GM21717 (cell line): ENCODE measurements at regions not wholly inside any gene's neighbourhood (a gene's known extent, or its start where the extent isn't known, plus 50 kb on each side); places are given as distances from the start of the nearest gene placed in this dataset.
"Not testable (repeated sequence)": the region's sequence is repeated elsewhere in the genome, so short reads cannot be mapped to it uniquely, and the experiment has no call there.

Source experiments
- ATAC-seq: cut with Tn5 transposase; IDR thresholded peaks from one replicate; pipeline ENCODE4 v1.9.1; 2021; ENCODE audit warnings: mild to moderate bottlenecking, moderate library complexity; ENCODE audit not compliant: unreplicated experiment

DNA sequence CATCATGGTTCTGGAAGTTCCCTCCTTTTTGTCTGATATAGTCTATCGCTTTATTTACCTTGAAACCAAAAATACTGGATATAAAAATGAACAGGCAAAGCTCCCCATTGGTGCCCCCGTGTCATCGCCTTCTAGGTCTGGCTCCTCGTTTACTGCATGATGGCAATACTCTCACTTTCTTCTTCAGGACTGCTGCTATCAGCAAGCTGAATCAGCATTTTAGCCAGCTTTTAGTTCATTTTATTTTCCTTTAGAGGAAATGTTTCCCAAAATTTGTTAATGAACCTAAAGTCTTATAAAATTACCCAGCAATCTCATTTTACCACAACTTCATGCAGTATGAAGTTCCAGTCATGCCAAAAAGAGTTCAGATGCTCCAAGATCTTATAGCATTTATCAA, 80.5 kb downstream of the ZIC3 start:
- no peak for ATAC-seq

DNA sequence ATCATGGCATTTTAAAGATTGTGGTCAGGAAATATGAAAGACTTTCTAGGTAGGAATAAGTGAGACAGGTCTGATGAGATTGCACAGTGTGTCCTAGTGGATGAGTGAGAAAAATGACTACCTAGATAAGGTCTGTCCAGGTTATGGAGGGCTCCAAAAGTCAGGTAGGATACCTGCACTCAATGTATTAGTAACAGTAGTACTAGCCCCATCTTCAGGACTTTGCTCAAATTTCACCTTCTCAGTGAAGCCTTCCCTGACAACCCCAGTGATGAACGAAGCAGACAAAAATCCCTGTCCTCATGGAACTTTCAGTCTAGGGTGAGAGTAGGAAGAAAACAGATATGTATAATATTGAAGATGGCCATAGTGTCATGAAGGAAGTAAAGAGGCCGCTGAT, 85.7 kb downstream of the ZIC3 start:
- no peak for ATAC-seq

DNA sequence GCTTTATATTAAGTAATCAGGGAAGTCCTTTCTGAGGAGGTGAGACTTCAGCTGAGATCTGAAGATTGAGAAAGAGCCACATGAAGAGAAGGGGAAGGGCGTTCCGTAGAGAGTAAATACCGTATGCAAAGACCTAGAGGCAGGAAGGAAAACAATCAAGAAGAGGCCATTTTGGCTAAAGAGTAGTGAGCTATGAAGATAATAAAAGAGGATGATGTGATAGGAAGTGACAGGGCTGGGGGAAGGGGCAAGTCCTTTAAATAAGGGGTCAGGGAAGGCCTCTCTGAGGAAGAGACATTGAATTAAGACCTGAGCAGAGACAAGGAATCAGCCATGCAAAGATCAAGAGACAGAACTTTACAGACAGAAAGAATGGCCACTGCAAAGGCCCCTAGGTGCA, 86.2 kb downstream of the ZIC3 start:
- ATAC-seq = no peak

DNA sequence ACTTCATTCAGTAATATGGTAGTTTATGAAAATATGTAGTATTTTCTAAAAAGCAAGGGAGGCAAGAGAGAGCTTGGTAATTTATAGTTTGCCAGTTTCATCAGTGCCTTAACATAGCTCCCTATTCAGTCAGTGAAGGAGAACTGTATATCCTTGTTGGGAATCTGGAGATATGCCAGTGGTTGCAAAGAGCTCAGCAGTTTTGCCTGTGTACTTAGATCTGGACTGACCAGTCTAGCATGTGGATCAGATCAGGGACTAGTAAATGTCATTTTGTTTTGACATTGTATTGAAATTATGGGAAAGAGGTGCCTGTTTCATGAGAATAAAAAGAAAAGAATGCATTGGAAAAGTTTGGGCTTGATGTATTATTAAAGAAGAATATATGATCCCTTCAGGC, 88.6 kb downstream of the ZIC3 start:
- no peak for ATAC-seq

GRCh38 chrX:137667776-137668175, 101.8 kb downstream of the ZIC3 start:
- no peak for ATAC-seq

DNA sequence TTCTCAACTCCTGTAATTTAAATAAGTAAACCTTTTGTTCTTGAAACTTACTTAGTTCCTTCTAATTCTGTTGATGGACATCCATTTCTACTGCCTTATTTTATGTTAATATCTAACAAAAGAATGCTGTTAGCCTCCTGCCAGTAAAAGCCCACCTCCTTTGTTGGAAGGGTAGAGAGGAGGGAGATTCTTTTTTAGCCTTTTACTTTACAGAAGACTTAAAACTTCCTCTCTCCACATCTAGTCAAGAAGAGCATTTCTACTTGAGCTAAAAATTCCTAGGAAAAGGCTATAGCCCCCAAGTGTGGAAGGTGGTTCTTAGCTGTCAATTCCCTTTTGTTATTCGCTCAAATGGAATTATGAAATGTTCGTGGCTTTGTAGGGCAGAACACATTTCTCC, 118.7 kb downstream of the ZIC3 start:
- no peak for ATAC-seq

- ATAC-seq = no peak
Observed at GRCh38 chrX:137695417-137695816, 129.5 kb downstream of the ZIC3 start.

DNA sequence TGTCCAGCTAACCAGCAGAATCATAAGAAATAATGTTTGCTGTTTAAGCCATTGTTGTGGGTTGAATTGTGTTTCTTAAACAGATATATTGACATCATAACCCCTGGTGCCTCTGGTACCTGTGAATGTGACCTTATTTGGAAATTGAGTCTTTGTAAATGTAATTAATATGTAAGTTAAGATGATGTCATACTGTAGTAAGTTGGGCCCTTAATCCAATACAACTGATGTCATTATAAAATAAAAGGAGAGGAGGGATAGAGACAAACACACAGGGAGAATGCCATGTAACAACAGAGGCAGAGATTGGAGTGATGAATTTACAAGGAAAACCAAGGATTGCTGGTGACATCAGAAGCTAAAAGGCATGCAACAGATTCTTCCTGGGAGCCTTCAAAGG, 141.4 kb downstream of the ZIC3 start:
- ATAC-seq = no peak

- ATAC-seq = no peak
Observed at GRCh38 chrX:137742846-137743245, 176.9 kb downstream of the ZIC3 start.

GRCh38 chrX:137743414-137743813, 177.5 kb downstream of the ZIC3 start:
- ATAC-seq = no peak

DNA sequence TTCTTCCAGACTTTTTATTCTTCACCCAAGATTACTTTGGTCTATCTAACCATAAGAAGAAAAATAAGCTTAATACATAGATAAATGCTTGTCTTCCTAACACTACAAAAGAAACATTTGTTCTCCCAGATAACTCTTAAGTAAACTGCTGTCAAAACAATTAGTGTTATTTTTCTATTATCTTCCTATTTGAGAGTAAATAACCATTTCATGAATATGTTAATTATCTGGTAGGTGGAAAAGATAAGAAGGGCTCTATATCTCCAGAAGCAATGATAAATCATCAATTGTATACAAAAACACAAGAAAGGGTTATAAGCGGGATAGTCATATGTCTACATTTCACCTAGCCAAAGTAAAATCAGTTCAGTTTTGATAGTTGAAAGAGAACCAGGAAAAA, 180.4 kb downstream of the ZIC3 start:
- no peak for ATAC-seq

- no peak for ATAC-seq
Observed at GRCh38 chrX:137747244-137748043, 181.5 kb downstream of the ZIC3 start.

GRCh38 chrX:137748827-137749226, 182.9 kb downstream of the ZIC3 start:
- no peak for ATAC-seq

GRCh38 chrX:137749246-137749645, 183.3 kb downstream of the ZIC3 start:
- ATAC-seq = no peak

- ATAC-seq = no peak
Observed at GRCh38 chrX:137771537-137771936, 205.6 kb downstream of the ZIC3 start.

DNA sequence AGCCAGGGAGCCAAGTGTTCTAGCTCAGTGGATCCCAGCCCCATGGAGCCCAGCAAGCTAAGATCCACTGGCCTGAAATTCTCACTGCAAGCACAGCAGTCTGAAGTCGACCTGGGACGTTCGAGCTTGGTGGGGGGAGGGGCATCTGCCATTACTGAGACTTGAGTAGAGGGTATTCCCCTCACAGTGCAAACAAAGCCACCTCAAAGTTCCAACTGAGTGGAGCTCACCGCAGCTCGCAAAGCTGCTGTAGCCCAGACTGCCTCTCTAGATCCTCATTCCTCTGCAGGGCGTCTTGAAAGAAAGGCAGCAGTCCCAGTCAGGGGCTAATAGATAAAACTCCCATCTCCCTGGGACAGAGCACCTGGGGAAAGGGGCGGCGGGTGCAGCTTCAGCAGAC, 226.3 kb downstream of the ZIC3 start:
- no peak for ATAC-seq

DNA sequence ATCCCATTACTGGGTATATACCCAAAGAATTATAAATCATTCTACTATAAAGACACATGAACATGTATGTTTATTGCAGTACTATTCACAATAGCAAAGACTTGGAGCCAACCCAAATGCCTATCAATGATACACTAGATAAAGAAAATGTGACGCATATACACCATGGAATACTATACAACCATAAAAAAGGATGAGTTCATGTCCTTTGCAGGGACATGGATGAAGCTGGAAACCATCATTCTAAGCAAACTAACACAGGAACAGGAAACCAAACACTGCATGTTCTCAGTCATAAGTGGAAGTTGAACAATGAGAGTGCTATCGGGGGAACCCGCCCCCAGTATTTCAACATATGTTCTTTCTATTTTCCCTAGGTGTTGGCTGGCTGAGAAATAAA, 232.0 kb downstream of the ZIC3 start:
- not testable (repeated sequence) for ATAC-seq

GRCh38 chrX:137823257-137823656, 257.3 kb downstream of the ZIC3 start:
- ATAC-seq = no peak

GRCh38 chrX:137847376-137847775, 281.4 kb downstream of the ZIC3 start:
- ATAC-seq = no peak

GRCh38 chrX:137848266-137848905, 282.5 kb downstream of the ZIC3 start:
- ATAC-seq = no peak

DNA sequence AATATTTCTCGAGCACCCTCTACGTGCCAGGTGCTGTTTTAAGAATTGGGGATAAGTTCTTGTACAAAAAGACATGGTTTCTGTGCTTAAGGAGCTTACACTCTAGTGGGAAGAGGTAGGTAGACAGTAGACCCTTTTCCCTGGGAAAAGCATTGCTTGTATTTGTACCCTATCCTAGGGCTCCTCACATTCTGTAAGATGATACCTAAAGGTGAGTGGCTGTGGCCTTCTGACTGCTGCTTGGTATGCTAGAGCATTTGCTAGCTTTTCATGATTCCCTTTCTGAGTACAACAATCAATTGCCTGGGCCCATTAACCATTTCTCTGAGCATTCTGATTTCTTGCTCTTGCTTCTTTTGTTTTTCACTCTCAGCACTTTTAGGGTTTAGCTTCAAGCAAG, 286.6 kb downstream of the ZIC3 start:
- ATAC-seq = no peak

DNA sequence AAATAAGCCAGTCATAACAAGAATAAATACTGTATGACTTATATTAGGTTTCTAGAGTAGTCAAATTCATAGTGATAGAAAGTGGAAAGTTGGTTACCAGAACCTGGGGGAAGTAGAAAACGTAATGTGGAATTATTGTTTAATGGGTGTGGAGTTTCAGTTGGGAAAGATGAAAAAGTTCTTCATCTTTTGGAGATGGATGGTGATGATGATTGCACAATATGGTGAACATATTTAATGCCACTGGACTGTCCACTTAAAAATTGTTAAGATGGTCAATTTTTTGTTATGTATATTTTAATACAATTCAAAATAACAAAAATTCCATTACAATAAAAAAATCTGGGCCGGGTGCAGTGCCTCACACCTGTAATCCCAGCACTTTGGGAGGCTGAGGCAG, 289.6 kb downstream of the ZIC3 start:
- ATAC-seq = no peak

- ATAC-seq = no peak
Observed at GRCh38 chrX:137858106-137858505, 292.2 kb downstream of the ZIC3 start.
